ENCODE measurements at regions not wholly inside any gene's neighbourhood (a gene's known extent, or its start where the extent isn't known, plus 50 kb on each side); places are given as distances from the start of the nearest gene placed in this dataset.

GRCh38 chr5:12616093-12616492 is 711.8 kb upstream of the CTNND2 start:
- POLR2A ChIA-PET = no interaction called here
- TF ChIP-seq ZNF561 (tag by site-specific recombination; IDR thresholded peaks at IDR 0.05; ENCODE audit: borderline replicate concordance) = no peak
- no peak for TF ChIP-seq ZNF701 (tag by site-specific recombination; IDR thresholded peaks at IDR 0.05)
- no peak for TF ChIP-seq ZBTB7A (tag by site-specific recombination; IDR thresholded peaks at IDR 0.05; ENCODE audit: low read depth)
- TF ChIP-seq PRDM1 (tag by site-specific recombination; IDR thresholded peaks at IDR 0.05) = no peak
- no peak for TF ChIP-seq ZNF660 (tag by site-specific recombination; IDR thresholded peaks at IDR 0.05)
- TF ChIP-seq ZNF658 (tag by site-specific recombination; IDR thresholded peaks at IDR 0.05) = no peak
- TF ChIP-seq KLF10 (tag by site-specific recombination; IDR thresholded peaks at IDR 0.05) = no peak
- TF ChIP-seq, protein P1, sequence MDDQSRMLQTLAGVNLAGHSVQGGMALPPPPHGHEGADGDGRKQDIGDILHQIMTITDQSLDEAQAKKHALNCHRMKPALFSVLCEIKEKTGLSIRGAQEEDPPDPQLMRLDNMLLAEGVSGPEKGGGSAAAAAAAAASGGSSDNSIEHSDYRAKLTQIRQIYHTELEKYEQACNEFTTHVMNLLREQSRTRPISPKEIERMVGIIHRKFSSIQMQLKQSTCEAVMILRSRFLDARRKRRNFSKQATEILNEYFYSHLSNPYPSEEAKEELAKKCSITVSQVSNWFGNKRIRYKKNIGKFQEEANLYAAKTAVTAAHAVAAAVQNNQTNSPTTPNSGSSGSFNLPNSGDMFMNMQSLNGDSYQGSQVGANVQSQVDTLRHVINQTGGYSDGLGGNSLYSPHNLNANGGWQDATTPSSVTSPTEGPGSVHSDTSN (CRISPR knock-in tag; IDR thresholded peaks at IDR 0.05) = no peak
- TF ChIP-seq MEIS1 (CRISPR knock-in tag; IDR thresholded peaks at IDR 0.05; ENCODE audit: borderline replicate concordance) = no peak
- no peak for TF ChIP-seq ZNF416 (tag by site-specific recombination; IDR thresholded peaks at IDR 0.05)
- TF ChIP-seq SCRT2 (tag by site-specific recombination; IDR thresholded peaks at IDR 0.05) = no peak
- H3K27ac ChIP-seq (ENCODE audit: extremely low read depth, low read depth, low read length) = no peak overlapping the region
- H3K36me3 ChIP-seq (ENCODE audit: control insufficient read depth in 2 of 2, insufficient read depth in 1 of 2, low read length in 2 of 2) = no peaks in the 10 kb centered on the region
- CTCF ChIA-PET = no interaction called here
- no peak overlapping the region for H3K4me3 ChIP-seq (ENCODE audit: low read depth, low read length)
- no peaks in the 10 kb centered on the region for H3K4me1 ChIP-seq (ENCODE audit: control insufficient read depth, insufficient read depth, low read length)
- H3K9me3 ChIP-seq (ENCODE audit: control insufficient read depth, insufficient read depth, low read depth, low read length) = no peaks in the 10 kb centered on the region

- Histone ChIP-seq H3K4me3 (ENCODE audit: low read depth, low read length) (no peak overlapping the region), H3K36me3 (ENCODE audit: control insufficient read depth in 2 of 2, insufficient read depth in 1 of 2, low read length in 2 of 2) (no peaks in the 10 kb centered on the region), H3K9me3 (ENCODE audit: control insufficient read depth, insufficient read depth, low read depth, low read length) (no peaks in the 10 kb centered on the region), H3K4me1 (ENCODE audit: control insufficient read depth, insufficient read depth, low read length) (no peaks in the 10 kb centered on the region), H3K27ac (ENCODE audit: extremely low read depth, low read depth, low read length) (no peak overlapping the region)
- ChIA-PET CTCF (no interaction called here), POLR2A (no interaction called here)
- TF ChIP-seq, protein P2, sequence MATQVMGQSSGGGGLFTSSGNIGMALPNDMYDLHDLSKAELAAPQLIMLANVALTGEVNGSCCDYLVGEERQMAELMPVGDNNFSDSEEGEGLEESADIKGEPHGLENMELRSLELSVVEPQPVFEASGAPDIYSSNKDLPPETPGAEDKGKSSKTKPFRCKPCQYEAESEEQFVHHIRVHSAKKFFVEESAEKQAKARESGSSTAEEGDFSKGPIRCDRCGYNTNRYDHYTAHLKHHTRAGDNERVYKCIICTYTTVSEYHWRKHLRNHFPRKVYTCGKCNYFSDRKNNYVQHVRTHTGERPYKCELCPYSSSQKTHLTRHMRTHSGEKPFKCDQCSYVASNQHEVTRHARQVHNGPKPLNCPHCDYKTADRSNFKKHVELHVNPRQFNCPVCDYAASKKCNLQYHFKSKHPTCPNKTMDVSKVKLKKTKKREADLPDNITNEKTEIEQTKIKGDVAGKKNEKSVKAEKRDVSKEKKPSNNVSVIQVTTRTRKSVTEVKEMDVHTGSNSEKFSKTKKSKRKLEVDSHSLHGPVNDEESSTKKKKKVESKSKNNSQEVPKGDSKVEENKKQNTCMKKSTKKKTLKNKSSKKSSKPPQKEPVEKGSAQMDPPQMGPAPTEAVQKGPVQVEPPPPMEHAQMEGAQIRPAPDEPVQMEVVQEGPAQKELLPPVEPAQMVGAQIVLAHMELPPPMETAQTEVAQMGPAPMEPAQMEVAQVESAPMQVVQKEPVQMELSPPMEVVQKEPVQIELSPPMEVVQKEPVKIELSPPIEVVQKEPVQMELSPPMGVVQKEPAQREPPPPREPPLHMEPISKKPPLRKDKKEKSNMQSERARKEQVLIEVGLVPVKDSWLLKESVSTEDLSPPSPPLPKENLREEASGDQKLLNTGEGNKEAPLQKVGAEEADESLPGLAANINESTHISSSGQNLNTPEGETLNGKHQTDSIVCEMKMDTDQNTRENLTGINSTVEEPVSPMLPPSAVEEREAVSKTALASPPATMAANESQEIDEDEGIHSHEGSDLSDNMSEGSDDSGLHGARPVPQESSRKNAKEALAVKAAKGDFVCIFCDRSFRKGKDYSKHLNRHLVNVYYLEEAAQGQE (tag by site-specific recombination; IDR thresholded peaks at IDR 0.05) = no peak
- TF ChIP-seq OVOL3 (tag by site-specific recombination; IDR thresholded peaks at IDR 0.05) = no peak
- no peak for TF ChIP-seq ZBTB6 (tag by site-specific recombination; IDR thresholded peaks at IDR 0.05)
- TF ChIP-seq OSR2 (tag by site-specific recombination; IDR thresholded peaks at IDR 0.05) = no peak
- TF ChIP-seq ZNF610 (tag by site-specific recombination; IDR thresholded peaks at IDR 0.05; ENCODE audit: borderline replicate concordance) = no peak
- no peak for TF ChIP-seq PRDM1 (tag by site-specific recombination; IDR thresholded peaks at IDR 0.05)
- no peak for TF ChIP-seq ZNF10 (tag by site-specific recombination; IDR thresholded peaks at IDR 0.05)
- TF ChIP-seq ZNF202 (tag by site-specific recombination; IDR thresholded peaks at IDR 0.05; ENCODE audit: borderline replicate concordance) = no peak
- no peak for TF ChIP-seq ZNF426 (tag by site-specific recombination; IDR thresholded peaks at IDR 0.05)
- TF ChIP-seq ZNF571 (tag by site-specific recombination; IDR thresholded peaks at IDR 0.05) = no peak
- TF ChIP-seq BCL11A (tag by site-specific recombination; IDR thresholded peaks at IDR 0.05; ENCODE audit: low read depth) = no peak
- TF ChIP-seq ZNF837 (tag by site-specific recombination; IDR thresholded peaks at IDR 0.05) = no peak
- no peak for TF ChIP-seq PRDM2 (tag by site-specific recombination; IDR thresholded peaks at IDR 0.05; ENCODE audit: borderline replicate concordance)
These were observed 711.0 kb upstream of the CTNND2 start for GRCh38 chr5:12615141-12615820.
